Loucy (cell line): ENCODE measurements at regions not wholly inside any gene's neighbourhood (a gene's known extent, or its start where the extent isn't known, plus 50 kb on each side); places are given as distances from the start of the nearest gene placed in this dataset.

Experiments
- H2AFZ ChIP-seq: fragments of 200-600 bp; sonication (generic); 2 replicates; pipeline ENCODE4 v1.6.0; 2016; ENCODE audit warnings: antibody characterized with exemption, mild to moderate bottlenecking, low read length, moderate library complexity
- H3F3A ChIP-seq: fragments of 200-600 bp; 2 replicates; pipeline ENCODE4 v1.6.0; 2016; ENCODE audit warnings: antibody characterized with exemption, low read depth, mild to moderate bottlenecking
- H3K27me3 ChIP-seq: fragments of 200-600 bp; sonication (generic); 2 replicates; pipeline ENCODE4 v1.6.1; 2014; ENCODE audit warnings: low read length, mild to moderate bottlenecking; ENCODE audit not compliant: insufficient read depth, poor library complexity, severe bottlenecking
- H3K36me3 ChIP-seq: fragments of 200-600 bp; sonication (generic); 2 replicates; pipeline ENCODE4 v1.6.1; 2016; ENCODE audit warnings: low read length; ENCODE audit not compliant: insufficient read depth
- H3K4me1 ChIP-seq: fragments of 200-600 bp; sonication (generic); 2 replicates; pipeline ENCODE4 v1.5.1; 2014; ENCODE audit warnings: low read length, mild to moderate bottlenecking; ENCODE audit not compliant: insufficient read depth, poor library complexity, severe bottlenecking
- H3K4me2 ChIP-seq: fragments of 200-600 bp; sonication (generic); 2 replicates; pipeline ENCODE4 v1.6.0; 2014; ENCODE audit warnings: antibody characterized with exemption, low read length, low read depth, mild to moderate bottlenecking; ENCODE audit not compliant: poor library complexity, severe bottlenecking
- H3K4me3 ChIP-seq: fragments of 200-600 bp; sonication (generic); 2 replicates; pipeline ENCODE4 v1.5.1; 2014; ENCODE audit warnings: low read length, mild to moderate bottlenecking, mixed read lengths; ENCODE audit not compliant: poor library complexity, severe bottlenecking
- H3K79me2 ChIP-seq: fragments of 200-600 bp; sonication (generic); 2 replicates; pipeline ENCODE4 v1.6.1; 2014; ENCODE audit warnings: low read length; ENCODE audit not compliant: insufficient read depth
- H3K9ac ChIP-seq: fragments of 200-600 bp; sonication (generic); 2 replicates; pipeline ENCODE4 v1.6.0; 2014; ENCODE audit warnings: mild to moderate bottlenecking, low read depth, low read length, moderate library complexity; ENCODE audit not compliant: poor library complexity, severe bottlenecking
- H3K9me2 ChIP-seq: fragments of 200-600 bp; sonication (generic); replicated peaks from 2 replicates; pipeline ENCODE4 v1.6.1; 2016; ENCODE audit warnings: low read depth, low read length, mixed read lengths
- H3K9me3 ChIP-seq: fragments of 200-600 bp; sonication (generic); 2 replicates; pipeline ENCODE4 v1.6.1; 2014; ENCODE audit warnings: mild to moderate bottlenecking, antibody characterized with exemption, low read length, low read depth; ENCODE audit not compliant: insufficient read depth
- H4K20me1 ChIP-seq: fragments of 200-600 bp; sonication (generic); 2 replicates; pipeline ENCODE4 v1.6.0; 2014; ENCODE audit warnings: antibody characterized with exemption, low read length, mild to moderate bottlenecking; ENCODE audit not compliant: insufficient read depth, poor library complexity, severe bottlenecking
- CTCF ChIP-seq: fragments of 200-600 bp; sonication (generic); conservative IDR thresholded peaks from 2 replicates; pipeline ENCODE4 v1.5.1; 2014; ENCODE audit warnings: mild to moderate bottlenecking, antibody characterized with exemption, low read length
- EZH2phosphoT487 ChIP-seq: fragments of 200-600 bp; IDR thresholded peaks from 2 replicates; pipeline ENCODE4 v1.6.1; 2018; ENCODE audit warnings: antibody characterized with exemption, mild to moderate bottlenecking, moderate library complexity, borderline replicate concordance

DNA sequence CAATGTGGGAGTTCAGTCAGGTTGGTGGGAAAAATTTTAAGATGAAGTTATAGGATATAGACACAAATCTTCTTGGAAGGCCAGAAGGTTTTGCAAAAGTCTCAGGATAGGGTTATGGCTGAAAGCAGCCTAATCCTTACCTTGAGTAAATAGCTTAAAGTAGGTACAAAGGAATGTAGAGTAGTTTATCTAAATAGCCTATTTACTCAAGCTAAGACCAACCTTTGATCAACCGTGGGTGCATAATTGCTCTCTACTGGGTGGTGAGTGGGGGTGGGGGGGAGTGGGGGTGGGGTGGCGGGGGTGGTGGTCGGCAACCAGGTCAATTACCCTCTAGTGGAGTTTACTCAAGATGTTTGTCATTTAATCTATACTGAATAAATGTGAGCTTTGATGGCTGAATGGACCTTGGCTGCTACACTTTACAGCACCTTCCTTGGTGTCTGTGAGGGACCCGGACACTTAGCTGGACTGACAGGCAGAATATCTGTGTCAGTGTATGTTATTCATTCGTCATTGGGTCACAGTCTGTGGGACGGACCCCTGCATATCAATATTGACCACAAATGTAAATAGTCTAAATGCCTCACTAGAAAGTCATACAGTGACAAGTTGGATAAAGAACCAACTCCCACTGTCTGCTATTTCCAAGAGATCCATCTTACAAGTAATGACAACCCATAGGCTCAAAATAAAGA, 545.7 kb upstream of the PABPC4L start:
- H3F3A ChIP-seq: no peaks in the 10 kb centered on the region
- H3K4me3 ChIP-seq: no peak overlapping the region
- no peaks in the 10 kb centered on the region for H3K36me3 ChIP-seq
- no peaks in the 10 kb centered on the region for H3K4me1 ChIP-seq
- no peak overlapping the region for H2AFZ ChIP-seq
- no peaks in the 10 kb centered on the region for H3K27me3 ChIP-seq
- H3K9ac ChIP-seq: no peak overlapping the region
- H4K20me1 ChIP-seq: no peaks in the 10 kb centered on the region
- H3K9me2 ChIP-seq: no peaks in the 10 kb centered on the region
- no peaks in the 10 kb centered on the region; the same call in 1 of the 2 replicates for H3K9me3 ChIP-seq
- TF ChIP-seq EZH2phosphoT487: no peak
- TF ChIP-seq CTCF: no peak
- no peaks in the 10 kb centered on the region for H3K79me2 ChIP-seq
- H3K4me2 ChIP-seq: no peak overlapping the region

DNA sequence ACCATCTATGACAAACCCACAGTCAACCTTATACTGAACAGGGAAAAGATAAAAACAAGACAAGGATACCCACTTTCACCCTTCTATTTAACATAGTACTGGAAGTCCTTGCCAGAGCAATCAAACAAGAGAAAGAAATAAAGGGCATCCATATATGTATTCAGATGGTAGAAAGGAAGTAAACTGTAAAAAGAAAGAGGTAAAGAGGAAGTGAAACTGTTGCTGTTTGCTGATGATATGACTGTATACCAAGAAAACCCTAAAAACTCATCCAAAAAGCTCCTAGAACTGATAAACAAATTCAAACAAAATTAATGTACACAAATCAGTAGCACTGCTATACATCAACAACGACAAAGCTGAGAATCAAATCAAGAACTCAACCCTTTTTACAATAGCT, 538.7 kb upstream of the PABPC4L start:
- Histone ChIP-seq H3K36me3 (no peaks in the 10 kb centered on the region), H3F3A (no peaks in the 10 kb centered on the region), H3K27me3 (no peaks in the 10 kb centered on the region), H3K9me2 (no peaks in the 10 kb centered on the region), H3K9me3 (no peaks in the 10 kb centered on the region; the same call in 1 of the 2 replicates), H3K4me2 (no peak overlapping the region), H4K20me1 (no peaks in the 10 kb centered on the region), H3K4me3 (no peak overlapping the region), H3K9ac (no peak overlapping the region), H2AFZ (no peak overlapping the region), H3K79me2 (no peaks in the 10 kb centered on the region), H3K4me1 (no peaks in the 10 kb centered on the region)
- TF ChIP-seq CTCF (no peak), EZH2phosphoT487 (no peak)

GRCh38 chr4:134735901-134736300, 534.3 kb upstream of the PABPC4L start:
- Histone ChIP-seq H3K36me3 (no peaks in the 10 kb centered on the region), H3K4me2 (no peak overlapping the region), H3K4me3 (no peak overlapping the region), H3K9me3 (no peaks in the 10 kb centered on the region), H4K20me1 (no peaks in the 10 kb centered on the region), H3F3A (no peaks in the 10 kb centered on the region), H3K9me2 (no peaks in the 10 kb centered on the region), H2AFZ (no peak overlapping the region), H3K9ac (no peak overlapping the region), H3K27me3 (no peaks in the 10 kb centered on the region), H3K4me1 (no peaks in the 10 kb centered on the region), H3K79me2 (no peaks in the 10 kb centered on the region)
- TF ChIP-seq CTCF: no peak
- no peak for TF ChIP-seq EZH2phosphoT487
